H1 (cell line): ENCODE measurements at regions not wholly inside any gene's neighbourhood (a gene's known extent, or its start where the extent isn't known, plus 50 kb on each side); places are given as distances from the start of the nearest gene placed in this dataset.
A peak's percentile ranks its signal among the peaks of the same experiment; 100 is the strongest.

Source experiments
- CTCF ChIA-PET: fragments of 300-600 bp; sonication (Branson Sonifier 250); formaldehyde crosslinking; loops from one replicate; lab custom pipeline; 2021; ENCODE audit not compliant: partially characterized antibody; lab: Charles Lee
- POLR2A ChIA-PET: fragments of 300-600 bp; sonication (Branson Sonifier 250); formaldehyde crosslinking; loops from one replicate; lab custom pipeline; 2021; ENCODE audit warnings: inconsistent platforms; ENCODE audit not compliant: partially characterized antibody; lab: Charles Lee
- DNase-seq, 2 experiments: peaks; one replicate each; pipeline versions ENCODE4 v3.0.0 to v3.0.0-alpha.2; 2010 to 2022; ENCODE audit warnings: low spot score in 2 of 2, low read depth in 1 of 2, mixed read lengths in 1 of 2
- FAIRE-seq: peaks from 2 replicates; lab custom pipeline; 2011; peaks lifted over from hg19 to GRCh38; lab: Jason Lieb, UNC
- H2AFZ ChIP-seq: 2 replicates; pipeline ENCODE4 v1.8.1; 2012; ENCODE audit warnings: low read length, inconsistent platforms
- H2AK5ac ChIP-seq: 2 replicates; pipeline ENCODE4 v1.6.1; 2013; ENCODE audit warnings: low read depth, low read length
- H2BK120ac ChIP-seq: replicated peaks from 2 replicates; pipeline ENCODE3; 2013; ENCODE audit warnings: low read depth, low read length, inconsistent platforms
- H2BK12ac ChIP-seq: 2 replicates; pipeline ENCODE4 v1.6.1; 2013; ENCODE audit warnings: low read depth, low read length
- H2BK15ac ChIP-seq: 2 replicates; pipeline ENCODE4 v1.6.1; 2013; ENCODE audit warnings: low read length
- H2BK20ac ChIP-seq: 2 replicates; pipeline ENCODE4 v1.6.1; 2013; ENCODE audit warnings: low read length
- H2BK5ac ChIP-seq: 2 replicates; pipeline ENCODE4 v1.6.1; 2013; ENCODE audit warnings: low read depth, low read length
- H3K14ac ChIP-seq: 2 replicates; pipeline ENCODE4 v1.6.1; 2013; ENCODE audit warnings: inconsistent platforms; ENCODE audit not compliant: insufficient read length
- H3K18ac ChIP-seq: 2 replicates; pipeline ENCODE4 v1.6.1; 2013; ENCODE audit warnings: low read length; ENCODE audit errors: extremely low read depth
- H3K23ac ChIP-seq: 2 replicates; pipeline ENCODE4 v1.6.1; 2013; ENCODE audit warnings: inconsistent platforms; ENCODE audit not compliant: insufficient read length
- H3K23me2 ChIP-seq: 2 replicates; pipeline ENCODE4 v1.6.1; 2013; ENCODE audit warnings: low read depth, low read length
- H3K27ac ChIP-seq: 2 replicates; pipeline ENCODE4 v1.6.1; 2011; ENCODE audit warnings: low read depth, low read length, inconsistent platforms
- H3K27me3 ChIP-seq, 4 experiments: replicated peaks in 1 of 4; 1 replicate in 1 of 4; 2 replicates in 3 of 4; pipeline versions ENCODE4 v1.6.1 to v1.8.1; 2011 to 2013; ENCODE audit warnings: low read length in 3 of 4, mild to moderate bottlenecking in 3 of 4, inconsistent platforms in 2 of 4, mixed read lengths in 2 of 4, moderate library complexity in 1 of 4; ENCODE audit not compliant: control insufficient read depth in 3 of 4, insufficient read depth in 3 of 4; ENCODE audit errors: extremely low read depth in 1 of 4
- H3K36me3 ChIP-seq, 4 experiments: 2 replicates each; pipeline versions ENCODE4 v1.6.1 to v1.8.1; 2011 to 2013; ENCODE audit warnings: mild to moderate bottlenecking in 4 of 4, low read length in 3 of 4, moderate library complexity in 2 of 4, control low read depth in 1 of 4, inconsistent platforms in 1 of 4; ENCODE audit not compliant: insufficient read depth in 4 of 4, control insufficient read depth in 2 of 4
- H3K4ac ChIP-seq: replicated peaks from 2 replicates; pipeline ENCODE3; 2013; ENCODE audit warnings: low read length, low read depth, mixed read lengths, inconsistent platforms; ENCODE audit not compliant: insufficient read length
- H3K4me1 ChIP-seq, 4 experiments: replicated peaks in 1 of 4; 1 replicate in 1 of 4; 2 replicates in 3 of 4; pipeline versions ENCODE4 v1.6.1 to v1.8.1; 2011 to 2013; ENCODE audit warnings: low read length in 3 of 4, inconsistent platforms in 2 of 4, mixed read lengths in 1 of 4; ENCODE audit not compliant: insufficient read depth in 4 of 4, control insufficient read depth in 3 of 4
- H3K4me2 ChIP-seq, 2 experiments: 2 replicates each; pipeline versions ENCODE4 v1.6.1 to v1.8.1; 2011 to 2013; ENCODE audit warnings: low read depth in 2 of 2, low read length in 2 of 2, control low read depth in 1 of 2, inconsistent platforms in 1 of 2, mild to moderate bottlenecking in 1 of 2; ENCODE audit not compliant: insufficient read depth in 1 of 2
- H3K4me3 ChIP-seq, 4 experiments: fragments of 200-600, 300-600 bp in 1 of 4; sonication (generic), shearing (Covaris generic), sonication (Bioruptor Twin) in 1 of 4; 2 replicates each; pipeline versions ENCODE4 v1.5.1 to v1.8.1; 2011 to 2016; ENCODE audit warnings: low read length in 4 of 4, low read depth in 3 of 4, control low read depth in 2 of 4, inconsistent platforms in 2 of 4, mild to moderate bottlenecking in 2 of 4, mixed read lengths in 1 of 4, moderate library complexity in 1 of 4; ENCODE audit not compliant: insufficient read depth in 2 of 4; ENCODE audit errors: extremely low read depth in 1 of 4
- H3K56ac ChIP-seq: replicated peaks from 2 replicates; pipeline ENCODE3; 2013; ENCODE audit warnings: low read depth, mild to moderate bottlenecking, mixed read lengths, low read length, inconsistent platforms; ENCODE audit not compliant: insufficient read length
- H3K79me1 ChIP-seq: 2 replicates; pipeline ENCODE4 v1.6.1; 2013; ENCODE audit warnings: low read depth, low read length, control low read depth
- H3K79me2 ChIP-seq, 2 experiments: 2 replicates each; pipeline versions ENCODE4 v1.6.1 to v1.8.1; 2012 to 2013; ENCODE audit warnings: low read length in 2 of 2, mild to moderate bottlenecking in 2 of 2, inconsistent platforms in 1 of 2; ENCODE audit not compliant: insufficient read depth in 2 of 2, control insufficient read depth in 1 of 2
- H3K9ac ChIP-seq, 4 experiments: replicated peaks in 1 of 4; 1 replicate in 1 of 4; 2 replicates in 3 of 4; pipeline versions ENCODE4 v1.6.1 to v1.8.1; 2011 to 2013; ENCODE audit warnings: low read depth in 3 of 4, low read length in 3 of 4, control low read depth in 2 of 4, mild to moderate bottlenecking in 2 of 4, moderate library complexity in 2 of 4, inconsistent platforms in 1 of 4; ENCODE audit errors: extremely low read depth in 1 of 4
- H3K9me3 ChIP-seq, 2 experiments: 2 replicates each; pipeline versions ENCODE4 v1.6.1 to v1.8.1; 2012 to 2013; ENCODE audit warnings: mild to moderate bottlenecking in 2 of 2, moderate library complexity in 2 of 2, control low read depth in 1 of 2, inconsistent platforms in 1 of 2, low read depth in 1 of 2, low read length in 1 of 2, mixed read lengths in 1 of 2; ENCODE audit not compliant: insufficient read depth in 2 of 2
- H4K20me1 ChIP-seq, 2 experiments: replicated peaks in 1 of 2; 2 replicates each; pipeline versions ENCODE3 to v1.8.1; 2011 to 2013; ENCODE audit warnings: inconsistent platforms in 2 of 2, low read length in 2 of 2, mild to moderate bottlenecking in 1 of 2; ENCODE audit not compliant: insufficient read depth in 2 of 2, control insufficient read depth in 1 of 2
- H4K5ac ChIP-seq: 2 replicates; pipeline ENCODE4 v1.6.1; 2013; ENCODE audit warnings: low read length, low read depth, mixed read lengths, inconsistent platforms; ENCODE audit not compliant: insufficient read length
- H4K8ac ChIP-seq: 2 replicates; pipeline ENCODE4 v1.8.0; 2013; ENCODE audit warnings: mild to moderate bottlenecking, moderate library complexity, low read length, inconsistent platforms; ENCODE audit not compliant: insufficient read depth; ENCODE audit errors: extremely low read depth
- H4K91ac ChIP-seq: replicated peaks from 2 replicates; pipeline ENCODE3; 2013; ENCODE audit warnings: low read length, mixed read lengths, inconsistent platforms; ENCODE audit not compliant: insufficient read length
- ASH2L ChIP-seq: fragments of 200-600, 300-600 bp; sonication (generic); IDR thresholded peaks from one replicate; pipeline ENCODE4 v1.7.1; 2017; ENCODE audit warnings: low read length
- CBX5 ChIP-seq: fragments of 300-800, 300-1000 bp; sonication (generic); IDR thresholded peaks from 2 replicates; pipeline ENCODE4 v1.7.1; 2016; ENCODE audit warnings: antibody characterized with exemption, low read length, low read depth
- CHD1 ChIP-seq: IDR thresholded peaks from 2 replicates; pipeline ENCODE4 v1.6.1; 2012; ENCODE audit warnings: low read depth, low read length, improper control_type of control experiment
- CTBP2 ChIP-seq: IDR thresholded peaks from 2 replicates; pipeline ENCODE4 v1.7.0; 2011; ENCODE audit warnings: borderline replicate concordance, mild to moderate bottlenecking, moderate library complexity, mixed read lengths, low read length; ENCODE audit not compliant: insufficient read depth, insufficient read length
- KDM4A ChIP-seq: IDR thresholded peaks from one replicate; pipeline ENCODE4 v1.7.1; 2012; ENCODE audit warnings: low read depth, mild to moderate bottlenecking, moderate library complexity, low read length, inconsistent platforms; ENCODE audit not compliant: severe bottlenecking
- POLR2A ChIP-seq, 2 experiments: IDR thresholded peaks; 1 replicate in 1 of 2; 2 replicates in 1 of 2; pipeline ENCODE4 v1.6.1; 2011; ENCODE audit warnings: low read depth in 2 of 2, low read length in 2 of 2, mild to moderate bottlenecking in 2 of 2; ENCODE audit errors: control extremely low read depth in 1 of 2
- POLR2AphosphoS5 ChIP-seq: IDR thresholded peaks from 2 replicates; pipeline ENCODE4 v1.6.1; 2011; ENCODE audit warnings: low read depth, low read length
- SAP30 ChIP-seq: fragments of 300-600 bp; sonication (generic); IDR thresholded peaks from 2 replicates; pipeline ENCODE4 v1.7.1; 2012; ENCODE audit warnings: low read length, moderate library complexity, mild to moderate bottlenecking, inconsistent platforms; ENCODE audit not compliant: insufficient read depth, insufficient replicate concordance
- SIX5 ChIP-seq: IDR thresholded peaks from 2 replicates; pipeline ENCODE4 v1.6.1; 2011; ENCODE audit warnings: mild to moderate bottlenecking, low read depth, low read length
- SP4 ChIP-seq: IDR thresholded peaks from 2 replicates; pipeline ENCODE4 v1.6.1; 2012; ENCODE audit warnings: low read length, inconsistent platforms
- SUZ12 ChIP-seq: fragments of 200-600 bp; sonication (generic); IDR thresholded peaks from 2 replicates; pipeline ENCODE4 v1.6.1; 2012; ENCODE audit warnings: mild to moderate bottlenecking, inconsistent platforms, low read length, moderate library complexity, mixed read lengths
- TAF1 ChIP-seq: IDR thresholded peaks from 2 replicates; pipeline ENCODE4 v1.6.1; 2011; ENCODE audit warnings: mild to moderate bottlenecking, low read depth, low read length
- TBP ChIP-seq: IDR thresholded peaks from 2 replicates; pipeline ENCODE4 v1.6.1; 2011; ENCODE audit warnings: low read depth, low read length, improper control_type of control experiment
- TCF12 ChIP-seq: IDR thresholded peaks from 2 replicates; pipeline ENCODE4 v1.6.1; 2011; ENCODE audit warnings: low read depth, mild to moderate bottlenecking, low read length
- TEAD4 ChIP-seq: IDR thresholded peaks from 2 replicates; pipeline ENCODE4 v1.6.1; 2012; ENCODE audit warnings: low read depth, low read length, inconsistent platforms, mixed read lengths
- YY1 ChIP-seq: IDR thresholded peaks from 2 replicates; pipeline ENCODE4 v1.6.1; 2011; ENCODE audit warnings: low read depth, mild to moderate bottlenecking, low read length
- ZNF274 ChIP-seq: IDR thresholded peaks from 2 replicates; pipeline ENCODE4 v1.7.0; 2012; ENCODE audit warnings: low read length, borderline replicate concordance; ENCODE audit errors: extremely low read depth
- WGBS, 2 experiments: shearing (Covaris generic) in 1 of 2; methylation state at CpG; one replicate each; pipeline versions ENCODE4 v1.1.6 to v1.1.7; 2013 to 2015; ENCODE audit warnings: low lambda C conversion rate in 2 of 2, mixed read lengths in 2 of 2, inconsistent platforms in 1 of 2, low coverage in 1 of 2, missing lambda C conversion rate in 1 of 2; ENCODE audit not compliant: insufficient replicate concordance in 2 of 2, insufficient coverage in 1 of 2, insufficient read length in 1 of 2; ENCODE audit errors: extremely low coverage in 1 of 2, missing lambda C conversion rate in 1 of 2; 5-methylcytosine and 5-hydroxymethylcytosine counted together

DNA sequence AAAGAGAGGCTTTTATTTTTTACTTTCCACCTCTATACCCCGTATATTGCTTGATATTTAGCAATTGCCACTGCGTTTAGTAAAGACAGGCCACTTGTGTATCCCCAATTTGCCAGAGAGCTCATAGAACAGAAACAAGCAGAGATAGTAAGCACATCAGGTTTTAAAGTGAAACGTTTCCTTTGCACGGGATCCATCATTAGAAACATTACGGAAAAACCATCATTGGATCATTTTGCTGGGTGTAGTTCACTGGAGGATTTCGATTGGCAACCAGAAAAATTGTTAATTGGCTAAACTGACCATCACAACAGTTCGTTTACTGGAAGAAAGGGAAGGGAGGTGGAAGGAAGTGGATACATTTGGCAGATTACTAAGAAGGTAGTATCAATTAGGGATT is 149.4 kb upstream of the STK32A start:
- Histone ChIP-seq H4K5ac (no peak overlapping the region), H2BK12ac (no peak overlapping the region), H3K18ac (no peak overlapping the region), H3K9me3 (no peaks in the 10 kb centered on the region), H4K91ac (no peak overlapping the region), H2AK5ac (no peak overlapping the region), H3K4me2 (no peak overlapping the region), H2BK20ac (no peak overlapping the region), H2BK120ac (no peak overlapping the region), H3K23ac (no peak overlapping the region), H4K20me1 (no peaks in the 10 kb centered on the region), H3K79me2 (no peaks in the 10 kb centered on the region), H4K8ac (no peak overlapping the region), H3K79me1 (no peaks in the 10 kb centered on the region), H3K4me3 (no peak overlapping the region), H3K4ac (no peak overlapping the region), H3K9ac (no peak overlapping the region), H2AFZ (peak overlapping the region; percentile 90; the same call in 1 of the 2 replicates), H3K27me3 (no peaks in the 10 kb centered on the region), H3K56ac (no peak overlapping the region), H3K23me2 (no peaks in the 10 kb centered on the region), H2BK5ac (no peak overlapping the region), H3K4me1 (no peaks in the 10 kb centered on the region), H2BK15ac (no peak overlapping the region), H3K36me3 (no peaks in the 10 kb centered on the region), H3K27ac (no peak overlapping the region), H3K14ac (no peak overlapping the region)
- DNase-seq (no peak), FAIRE-seq (no peak)
- ChIA-PET POLR2A (no interaction called here), CTCF (interaction anchor here (0.8 to 5.9 kb wide), 3 partner anchors 13 to 552 kb away, joined by 3 to 41 read pairs (median 4); no protein-coding TSS in a partner anchor)
- WGBS, 2 experiments, result 81% methylated on average over 7 of the region's 7 CpGs; no CpG with 5 or more reads in 1 of the 2 experiments
- TF ChIP-seq POLR2A (IDR thresholded peaks at IDR 0.05; ENCODE audit: control extremely low read depth in 1 of 2, low read depth in 2 of 2, low read length in 2 of 2), result no peak
- no peak for TF ChIP-seq TCF12
- no peak for TF ChIP-seq KDM4A
- TF ChIP-seq TAF1, result no peak
- no peak for TF ChIP-seq SIX5
- TF ChIP-seq ZNF274, result no peak
- no peak for TF ChIP-seq CTBP2
- TF ChIP-seq TEAD4, result no peak
- TF ChIP-seq SAP30, result no peak
- TF ChIP-seq SUZ12, result no peak
- TF ChIP-seq CHD1, result no peak
- no peak for TF ChIP-seq ASH2L
- no peak for TF ChIP-seq TBP
- no peak for TF ChIP-seq YY1
- TF ChIP-seq SP4, result no peak
- no peak for TF ChIP-seq POLR2AphosphoS5
- TF ChIP-seq CBX5, result no peak
